NCI-H1930 (cell line): ENCODE measurements at regions not wholly inside any gene's neighbourhood (a gene's known extent, or its start where the extent isn't known, plus 50 kb on each side); places are given as distances from the start of the nearest gene placed in this dataset.

Experiments used
- DNase-seq, 2 experiments: peaks; one replicate each; lab custom pipeline; 2025; lab: John Stamatoyannopoulos, UW

DNA sequence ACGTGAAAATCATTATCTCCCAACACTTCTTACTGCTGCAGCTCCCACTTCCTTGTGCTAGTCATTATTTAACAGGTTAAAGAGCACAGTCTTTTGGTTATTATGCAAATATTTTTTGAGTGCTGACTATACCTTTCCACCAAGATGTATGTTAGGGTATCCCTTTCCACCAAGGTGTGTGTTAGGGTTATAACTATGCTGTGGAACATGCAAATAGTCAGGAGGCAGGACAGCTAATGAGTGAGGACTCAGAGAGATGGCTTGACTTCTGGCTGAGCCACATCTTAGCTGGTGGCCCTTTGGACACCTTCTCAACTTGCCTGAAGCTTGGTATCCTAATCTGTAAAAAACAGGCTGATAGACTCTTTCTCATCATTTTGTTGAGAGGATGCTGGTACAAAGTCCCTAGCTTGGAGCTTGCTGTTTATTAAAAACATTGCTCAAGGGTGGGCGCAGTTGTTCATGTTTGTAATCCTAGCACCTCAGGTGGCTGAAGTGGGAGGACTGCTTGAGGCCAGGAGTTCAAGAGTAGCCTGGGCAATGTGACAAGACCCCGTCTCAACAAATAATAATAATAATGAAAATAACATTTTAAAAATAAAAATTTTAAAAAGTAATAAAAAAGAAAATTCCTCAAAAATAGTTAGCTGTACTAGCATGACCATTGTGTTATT, 160.5 kb upstream of the ADAMTS9 start:
- DNase-seq: no peak

DNA sequence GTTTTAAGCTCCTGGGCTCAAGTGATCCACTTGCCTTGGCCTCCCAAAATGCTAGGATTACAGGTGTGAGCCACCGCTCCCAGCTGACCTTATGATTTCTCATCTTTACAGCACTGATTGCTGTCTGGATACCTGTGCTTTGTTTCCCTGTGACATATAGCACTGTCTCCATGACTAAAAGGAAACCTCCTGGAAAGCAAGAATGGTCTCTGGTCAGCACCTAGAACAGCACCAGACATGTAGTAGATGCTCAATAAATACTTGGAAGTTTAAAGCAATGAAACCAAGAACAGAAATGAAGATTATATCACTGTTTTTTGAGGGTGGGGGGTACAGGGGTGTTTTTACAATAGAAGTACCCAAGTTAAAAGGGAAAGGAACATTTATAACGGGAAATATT, 156.8 kb upstream of the ADAMTS9 start:
- DNase-seq: no peak

DNA sequence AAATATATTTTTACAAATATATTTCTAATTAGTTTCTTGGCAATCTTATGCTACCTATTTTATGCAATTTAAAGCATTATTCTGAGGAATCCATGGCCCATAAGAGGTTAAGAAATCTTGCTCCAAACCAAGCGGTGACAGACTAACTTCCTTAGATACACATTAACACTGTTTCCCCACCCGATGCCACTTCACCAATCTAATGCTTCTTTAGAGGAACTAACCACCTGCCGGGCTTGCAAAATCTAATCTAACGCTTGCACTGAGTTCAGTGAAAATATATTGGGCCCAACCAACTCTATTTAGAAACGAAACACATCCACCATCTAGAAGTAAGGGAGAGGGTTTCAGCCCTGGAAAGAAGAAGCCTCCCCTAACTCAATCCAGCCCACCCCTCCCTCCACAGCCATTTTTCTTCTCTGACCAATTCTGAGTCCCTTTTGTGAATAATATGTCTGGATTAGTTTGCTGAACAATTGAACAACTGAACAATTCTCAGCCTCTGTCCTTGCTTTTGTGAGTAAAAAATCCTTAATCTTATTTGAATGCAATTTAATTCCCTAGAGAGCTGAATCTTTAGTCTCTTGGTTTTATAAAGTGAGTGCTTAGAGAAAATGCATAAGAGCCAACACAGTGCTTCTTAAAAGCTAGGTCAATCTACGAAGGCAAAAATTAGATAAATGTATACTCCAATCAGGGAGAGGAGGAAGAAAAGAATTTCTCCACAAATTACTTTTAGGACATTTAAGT, 150.4 kb upstream of the ADAMTS9 start:
- DNase-seq: no peak

DNA sequence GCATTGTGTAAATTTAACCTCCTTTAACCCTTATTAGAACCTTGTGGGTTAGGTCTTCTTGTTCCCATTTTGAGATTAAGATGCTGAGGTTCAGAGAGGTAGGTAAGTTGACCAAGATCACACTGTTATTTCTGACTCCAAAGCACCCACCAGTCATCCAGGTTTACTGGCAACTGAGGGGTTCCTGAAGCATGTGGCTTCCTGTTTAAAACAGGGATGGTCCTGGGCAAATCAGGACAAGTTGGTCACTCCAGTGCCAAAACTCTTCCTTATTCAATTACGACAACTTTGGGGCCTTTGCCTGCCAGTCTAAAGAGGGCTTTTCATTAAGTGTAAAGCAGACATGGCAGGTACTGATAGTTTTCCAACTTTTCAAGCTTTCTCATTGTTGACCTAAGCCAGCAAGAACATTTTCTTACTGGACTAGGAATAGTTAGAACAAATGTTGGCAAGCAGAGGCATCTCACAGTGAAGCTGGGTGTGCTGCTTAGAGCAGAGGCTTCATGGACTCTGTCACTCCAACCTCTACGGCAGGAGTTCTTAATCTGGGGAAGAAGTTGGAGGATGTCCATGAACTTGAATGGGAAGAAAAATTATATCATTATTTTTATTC, 149.4 kb upstream of the ADAMTS9 start:
- DNase-seq: no peak

DNA sequence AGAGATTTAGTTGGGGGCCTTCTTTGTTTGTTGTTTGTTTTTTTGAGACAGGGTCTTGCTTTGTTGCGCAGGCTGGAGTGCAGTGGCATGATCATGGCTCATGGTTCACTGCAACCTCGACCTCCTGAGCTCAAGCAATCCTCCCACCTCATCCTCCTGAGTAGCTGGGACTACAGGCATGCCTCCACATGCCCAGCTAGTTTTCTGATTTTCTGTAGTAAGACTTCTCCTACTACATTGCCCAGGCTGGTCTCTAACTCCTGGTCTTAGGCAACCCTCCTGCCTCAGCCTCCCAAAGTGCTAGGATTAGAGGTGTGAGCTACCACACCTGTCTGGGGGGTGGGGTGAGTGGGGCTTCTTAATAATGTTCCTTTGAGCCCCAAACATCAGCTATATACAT, 148.3 kb upstream of the ADAMTS9 start:
- DNase-seq: no peak

DNA sequence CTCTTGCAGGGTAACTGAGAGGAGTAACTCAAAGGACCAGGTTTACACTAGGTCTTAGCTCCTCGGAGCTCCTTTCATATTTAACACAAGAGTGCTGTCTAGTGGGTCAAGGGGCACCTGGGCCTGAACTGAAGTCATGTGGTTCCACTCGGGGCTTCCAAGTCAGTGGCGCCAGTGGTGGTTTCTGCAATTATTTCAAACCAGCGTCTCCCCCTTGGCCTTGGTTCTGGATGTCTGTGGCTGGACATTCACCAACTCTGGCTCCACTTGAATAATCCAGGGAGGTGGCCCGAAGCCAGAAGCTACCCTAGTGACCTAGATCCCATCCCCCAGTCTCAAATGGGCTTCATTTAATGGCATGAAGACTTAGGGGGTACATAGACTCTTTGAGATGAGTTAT, 144.3 kb upstream of the ADAMTS9 start:
- no peak for DNase-seq

DNA sequence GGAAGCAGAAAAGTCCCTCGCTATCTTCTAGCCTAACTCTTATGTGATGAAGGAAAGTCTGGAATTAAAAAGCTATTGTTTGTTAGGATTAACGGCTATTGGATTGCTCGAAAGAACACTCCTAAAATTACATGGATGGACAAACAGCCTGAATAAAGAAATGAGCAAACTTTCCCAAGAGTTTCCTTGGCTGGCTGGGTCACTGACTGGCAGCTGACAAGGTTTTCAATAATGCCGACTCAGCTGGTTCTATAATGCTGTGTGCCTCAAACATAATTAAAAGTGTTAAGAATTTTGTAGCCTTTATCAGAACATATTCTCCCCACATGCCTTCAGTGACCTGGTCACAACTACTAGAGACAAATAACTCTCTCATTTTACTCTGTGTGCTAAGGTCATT, 142.9 kb upstream of the ADAMTS9 start:
- no peak for DNase-seq

DNA sequence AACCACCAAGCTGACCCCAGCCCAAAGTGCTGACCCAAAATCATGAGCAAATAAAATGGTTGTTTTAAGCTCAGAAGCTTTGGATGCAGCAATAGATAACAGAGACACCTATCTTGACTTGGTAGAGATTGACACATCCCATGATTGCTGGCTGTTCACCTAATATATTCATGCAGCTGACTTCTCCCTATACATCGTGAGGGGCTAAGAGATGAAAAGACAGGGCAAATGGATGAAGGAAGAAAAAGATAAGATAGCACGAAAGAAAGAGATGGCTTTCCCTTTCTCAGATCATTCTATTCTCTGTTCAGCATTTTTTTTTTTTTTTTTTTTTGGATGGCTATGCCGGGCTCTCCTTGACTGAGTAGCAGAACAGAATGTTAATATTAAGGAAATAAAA, 141.5 kb upstream of the ADAMTS9 start:
- no peak for DNase-seq

DNA sequence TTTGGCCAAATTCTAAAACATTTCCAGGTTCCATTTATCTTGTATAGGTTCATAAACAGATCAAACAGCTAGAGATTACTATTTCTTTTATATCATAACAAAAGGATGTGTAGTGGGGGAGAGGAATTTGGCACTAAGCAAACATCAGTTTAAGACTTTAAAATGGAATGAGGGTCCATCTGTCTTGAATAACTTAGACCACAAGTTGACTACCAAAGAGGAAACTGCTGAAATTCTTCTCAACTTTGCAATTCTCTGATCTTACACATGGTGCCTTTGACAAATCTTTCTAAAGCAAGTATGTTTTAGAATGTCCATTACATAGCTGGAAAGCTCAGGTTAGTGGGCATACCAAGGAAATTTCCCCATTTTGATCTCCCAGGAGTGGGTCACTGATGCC, 140.5 kb upstream of the ADAMTS9 start:
- no peak for DNase-seq

DNA sequence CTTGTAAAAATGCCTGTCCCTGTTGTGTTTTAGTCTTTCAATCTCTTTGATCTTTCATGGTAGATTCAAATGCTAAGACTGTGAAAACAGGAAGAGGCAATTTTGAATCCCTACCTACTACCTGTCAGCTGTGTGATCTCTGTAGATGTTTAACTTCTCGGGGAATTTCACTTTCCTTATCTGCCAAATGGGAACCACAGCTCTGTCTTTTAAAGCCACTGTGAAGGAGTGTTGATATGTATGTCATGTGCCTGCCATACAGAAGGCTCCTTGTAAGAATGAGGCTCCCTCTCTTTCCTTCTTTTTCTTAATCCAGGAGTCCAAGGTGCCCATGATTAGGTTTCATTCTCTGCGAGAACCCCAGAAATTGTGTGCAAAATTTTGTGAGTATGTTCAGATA, 139.6 kb upstream of the ADAMTS9 start:
- DNase-seq: no peak

DNA sequence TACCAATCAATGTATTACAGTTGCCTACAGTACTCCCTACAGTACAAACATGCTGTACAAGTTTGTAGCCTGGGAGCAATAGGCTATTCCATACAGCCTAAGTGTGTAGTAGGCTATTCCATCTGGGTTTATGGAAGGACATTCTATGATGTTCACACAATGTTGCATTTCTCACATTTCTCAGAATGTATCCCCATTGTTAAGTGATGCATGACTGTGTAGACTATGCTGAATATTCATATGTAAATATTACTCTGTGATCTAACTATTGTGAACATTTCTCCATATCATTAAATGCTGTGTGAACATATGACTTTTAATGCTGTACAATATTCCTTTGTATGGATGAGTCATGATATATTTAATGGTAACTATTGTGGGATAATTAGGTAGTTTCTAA, 139.2 kb upstream of the ADAMTS9 start:
- DNase-seq: no peak

DNA sequence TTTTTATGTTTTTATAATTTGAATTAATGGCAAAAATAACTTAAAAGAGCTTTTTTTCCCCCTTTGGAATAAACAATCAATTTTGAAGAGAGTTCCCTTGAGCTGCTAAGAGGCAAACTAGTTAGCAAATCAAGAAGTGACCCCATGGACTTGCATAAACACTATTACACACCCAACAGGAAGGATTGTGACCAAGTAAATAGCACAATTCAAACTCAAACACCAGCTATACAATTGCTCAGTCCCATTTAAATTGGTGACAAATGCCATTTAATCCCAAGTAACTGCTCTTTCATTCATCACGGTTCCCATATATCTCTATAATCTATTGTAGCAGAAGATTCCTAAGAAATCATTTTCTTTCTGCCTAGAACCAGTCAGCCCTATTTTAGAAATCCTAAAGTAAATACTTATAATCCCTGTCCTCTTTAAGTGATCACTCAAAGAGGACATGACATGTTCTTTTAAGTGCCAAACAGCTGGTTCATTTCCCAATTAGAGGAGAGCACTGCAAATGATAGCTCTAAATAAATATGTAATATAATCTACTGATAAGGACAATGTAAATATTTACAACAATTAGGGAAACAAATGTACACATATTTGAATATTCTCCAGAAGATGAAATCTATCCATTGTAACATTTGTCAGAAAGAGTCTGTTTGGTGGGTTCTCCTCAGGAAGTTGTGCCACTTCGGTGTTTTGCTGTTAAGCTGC, 137.8 kb upstream of the ADAMTS9 start:
- DNase-seq: no peak

DNA sequence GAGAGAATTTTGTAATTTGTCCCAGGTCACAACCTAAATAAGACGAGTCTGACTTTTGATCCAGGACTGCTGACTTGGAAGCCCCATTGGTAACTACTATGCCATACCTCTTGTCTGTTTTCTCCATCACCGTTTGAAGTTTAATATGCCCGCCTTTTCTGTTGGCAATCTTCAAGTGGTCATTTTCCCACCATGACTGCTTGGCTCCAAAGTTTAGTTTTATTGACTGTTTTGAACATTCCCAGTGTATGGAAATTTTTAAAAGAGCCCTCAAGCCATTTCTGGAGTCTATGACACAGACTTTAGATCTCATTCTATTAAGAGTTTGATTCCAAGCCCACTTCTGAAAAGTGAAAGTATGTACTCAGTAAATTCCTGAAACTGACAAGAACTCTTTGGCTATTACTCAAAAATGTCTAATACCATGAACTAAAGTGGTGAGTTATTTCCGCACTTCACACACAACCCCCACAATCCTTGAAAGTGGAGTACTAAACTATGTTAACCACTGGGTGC, 136.7 kb upstream of the ADAMTS9 start:
- DNase-seq: no peak

DNA sequence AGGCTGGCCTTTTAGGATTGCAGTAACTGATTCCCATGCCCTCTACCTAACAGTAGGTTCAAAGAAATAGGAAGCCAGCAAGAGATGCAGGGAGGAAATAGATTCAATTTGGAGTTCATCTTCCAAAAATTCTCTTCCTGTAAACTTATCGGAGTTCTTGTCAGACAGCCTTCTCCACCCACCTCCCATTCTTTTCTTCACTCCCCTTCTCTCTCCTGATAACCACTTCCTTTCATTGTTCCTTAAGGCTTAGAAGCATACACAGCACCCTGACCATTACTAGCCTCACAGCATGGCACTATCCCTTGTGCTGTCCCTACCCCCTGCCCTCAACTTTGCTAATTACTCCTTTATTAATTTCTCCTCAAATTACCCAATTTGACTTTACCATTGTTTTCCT, 130.4 kb upstream of the ADAMTS9 start:
- DNase-seq: no peak

DNA sequence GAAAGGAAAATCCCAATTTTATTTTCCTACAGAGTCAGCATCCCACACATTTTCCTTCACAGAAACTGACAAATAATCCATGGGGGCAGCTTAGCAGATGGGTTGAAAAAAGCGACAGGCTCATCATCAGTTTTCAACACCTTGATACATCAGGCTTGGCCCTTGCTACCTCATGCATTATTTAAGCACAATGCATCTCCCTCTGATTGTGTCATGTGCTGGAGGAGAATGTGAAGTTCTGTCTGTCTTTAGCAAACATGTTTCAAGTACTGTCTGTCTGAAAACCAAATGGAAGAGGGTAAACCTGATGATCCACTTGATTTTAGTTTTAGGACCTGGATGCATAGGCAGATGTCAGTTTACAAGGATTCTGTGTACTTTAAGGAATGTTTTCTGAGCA, 128.6 kb upstream of the ADAMTS9 start:
- no peak for DNase-seq

DNA sequence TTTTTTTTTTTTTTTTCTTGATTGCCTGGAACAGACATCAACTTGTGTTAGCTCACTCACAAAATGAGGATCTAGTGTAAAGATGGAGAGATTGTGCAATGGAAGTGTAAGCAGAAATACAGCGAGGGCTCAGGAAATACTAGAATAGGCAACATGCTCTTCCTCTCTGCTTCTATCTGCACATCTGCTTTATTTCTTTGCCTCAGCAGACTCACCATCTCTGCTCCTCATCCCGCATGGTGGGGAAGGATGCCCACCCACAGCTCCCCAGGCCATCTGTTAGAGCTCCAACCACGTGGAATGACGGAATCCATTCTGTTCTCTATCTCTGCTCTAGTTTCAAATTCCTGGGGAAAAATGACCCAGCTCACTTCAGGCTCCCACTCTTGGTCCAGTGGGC, 128.0 kb upstream of the ADAMTS9 start:
- no peak for DNase-seq

DNA sequence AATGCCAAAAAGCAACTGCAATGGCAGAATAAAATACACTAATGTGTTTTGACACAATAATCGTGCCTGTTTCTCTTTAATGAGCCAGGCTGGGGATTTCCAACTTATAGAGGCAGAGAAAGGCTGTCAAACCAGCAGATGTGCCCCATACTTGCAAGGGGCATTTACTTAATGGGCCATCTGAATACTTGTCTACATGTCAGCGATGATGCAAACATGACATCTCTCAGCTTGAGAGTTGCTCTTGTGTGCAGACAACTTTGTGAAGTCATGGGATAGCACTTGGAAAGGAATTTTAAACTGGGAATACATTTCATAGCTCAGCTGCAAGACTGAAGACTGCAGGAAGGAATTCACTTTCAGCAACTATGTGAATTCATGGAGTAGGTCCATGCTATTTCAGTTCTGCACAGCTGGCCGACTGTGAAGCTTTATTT, 127.4 kb upstream of the ADAMTS9 start:
- no peak for DNase-seq

DNA sequence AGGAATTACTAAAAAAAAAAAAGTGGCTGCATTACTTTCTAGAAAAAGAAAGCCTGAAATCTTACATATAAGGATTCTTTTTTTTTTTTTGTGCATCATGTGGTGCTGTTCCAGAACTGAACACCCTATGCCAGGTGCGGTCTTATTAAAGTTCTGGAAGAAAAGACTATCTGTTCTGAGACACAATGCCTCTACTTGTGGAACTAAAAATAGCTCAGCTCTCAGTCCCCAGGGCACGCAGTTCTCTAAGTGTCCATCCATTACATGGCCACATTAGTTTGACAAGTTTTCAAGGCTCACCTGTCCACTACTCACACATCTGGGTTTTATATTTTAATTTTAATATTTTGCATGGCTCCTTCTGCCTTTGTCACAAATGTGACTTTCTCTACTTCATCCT, 126.6 kb upstream of the ADAMTS9 start:
- DNase-seq: no peak

DNA sequence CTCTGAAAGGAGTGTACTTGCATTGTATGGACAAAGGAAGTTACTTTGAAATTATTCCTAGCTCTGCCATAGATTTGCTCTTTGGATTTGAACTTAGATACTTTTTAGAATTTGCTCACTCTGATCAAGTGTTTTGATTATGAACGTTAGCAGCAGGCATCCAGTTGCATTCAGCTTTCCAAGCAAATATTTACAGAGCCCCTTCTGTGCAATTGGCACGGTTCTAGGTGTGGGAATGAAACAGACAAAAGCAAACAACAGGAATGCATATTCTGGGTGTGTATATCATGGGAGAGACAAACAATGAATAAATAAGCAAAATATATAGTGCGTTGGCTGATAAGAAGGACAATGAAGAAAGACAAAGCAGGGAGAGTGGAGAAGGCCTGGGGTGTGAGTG, 125.5 kb upstream of the ADAMTS9 start:
- DNase-seq: no peak

DNA sequence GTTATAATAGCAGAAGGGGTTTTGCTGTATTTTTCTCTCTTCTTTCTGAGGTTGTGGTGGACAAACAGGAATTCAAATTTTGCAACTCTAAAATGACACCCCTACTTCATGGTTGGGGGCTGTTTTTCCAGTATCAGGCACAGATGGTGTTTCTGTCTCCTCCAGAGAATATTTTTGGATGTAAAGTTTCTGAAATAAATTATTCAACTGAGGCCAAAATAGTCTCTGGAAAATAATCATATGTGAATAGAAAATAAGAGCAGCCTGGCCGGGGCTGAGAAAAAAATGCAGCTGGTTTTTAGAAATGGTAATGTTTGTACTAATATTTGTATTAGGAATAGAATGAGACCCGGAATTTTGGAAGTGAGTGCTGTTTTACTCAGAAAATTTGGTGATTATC, 121.3 kb upstream of the ADAMTS9 start:
- no peak for DNase-seq

DNA sequence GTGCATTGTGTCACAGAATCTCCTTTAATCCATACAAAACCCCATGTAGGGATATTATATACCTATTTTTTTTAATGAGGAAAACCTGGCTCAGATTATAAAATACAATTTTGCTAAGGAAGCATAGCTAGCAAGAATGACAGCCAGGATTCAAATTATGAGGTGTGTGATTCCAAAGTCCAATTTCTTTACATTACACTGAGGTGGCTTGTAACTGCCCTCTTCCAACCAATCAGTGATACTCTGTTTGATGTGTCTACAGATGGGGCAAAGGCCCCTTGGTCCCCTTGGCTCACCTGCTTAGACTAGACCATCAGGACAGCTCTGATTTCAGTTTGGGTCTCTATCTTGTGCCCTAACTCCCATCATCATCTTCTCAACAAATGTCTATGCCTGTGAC, 120.3 kb upstream of the ADAMTS9 start:
- no peak for DNase-seq
